ENCODE measurements at regions not wholly inside any gene's neighbourhood (a gene's known extent, or its start where the extent isn't known, plus 50 kb on each side); places are given as distances from the start of the nearest gene placed in this dataset.

DNA sequence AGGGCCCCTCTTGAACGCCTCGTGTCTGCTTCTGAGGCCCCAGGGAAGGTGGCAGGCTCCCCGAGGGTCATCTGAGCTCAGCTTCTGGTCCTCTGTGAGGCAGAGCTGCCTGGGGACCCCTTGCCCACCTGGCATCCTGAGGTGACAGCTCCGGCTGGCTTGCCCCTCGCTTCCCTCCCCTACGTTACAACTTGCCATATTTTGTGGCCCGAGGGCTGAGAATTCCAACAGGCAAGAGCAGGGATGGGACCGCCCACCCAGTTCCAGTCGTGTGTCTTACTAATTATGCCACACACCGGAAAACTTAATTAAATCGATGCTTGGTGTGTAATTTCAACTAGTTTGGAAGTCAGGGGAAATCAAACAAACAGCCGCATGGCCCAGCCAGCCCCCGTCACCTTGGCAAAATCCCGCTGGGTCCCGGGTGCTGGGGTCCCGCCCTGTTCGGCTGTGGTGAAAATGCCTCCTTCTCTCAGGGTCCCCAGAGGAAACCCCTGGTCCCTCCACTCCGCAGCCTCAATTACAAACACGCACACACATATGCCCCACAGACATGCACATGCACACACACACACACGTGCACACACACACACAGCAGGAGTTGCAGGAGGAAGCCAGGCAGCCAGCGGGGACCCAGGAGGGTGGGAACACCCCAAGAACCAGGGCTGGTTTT, 221.0 kb upstream of the IER5L start:
- no peak for TF ChIP-seq CTCF (IDR thresholded peaks at IDR 0.05)
- no peak for TF ChIP-seq POLR2AphosphoS5 (IDR thresholded peaks at IDR 0.05)
- no peak for TF ChIP-seq EP300 (IDR thresholded peaks at IDR 0.05)
- TF ChIP-seq POLR2A (IDR thresholded peaks at IDR 0.05), result no peak
